ENCODE measurements at regions not wholly inside any gene's neighbourhood (a gene's known extent, or its start where the extent isn't known, plus 50 kb on each side); places are given as distances from the start of the nearest gene placed in this dataset.

DNA sequence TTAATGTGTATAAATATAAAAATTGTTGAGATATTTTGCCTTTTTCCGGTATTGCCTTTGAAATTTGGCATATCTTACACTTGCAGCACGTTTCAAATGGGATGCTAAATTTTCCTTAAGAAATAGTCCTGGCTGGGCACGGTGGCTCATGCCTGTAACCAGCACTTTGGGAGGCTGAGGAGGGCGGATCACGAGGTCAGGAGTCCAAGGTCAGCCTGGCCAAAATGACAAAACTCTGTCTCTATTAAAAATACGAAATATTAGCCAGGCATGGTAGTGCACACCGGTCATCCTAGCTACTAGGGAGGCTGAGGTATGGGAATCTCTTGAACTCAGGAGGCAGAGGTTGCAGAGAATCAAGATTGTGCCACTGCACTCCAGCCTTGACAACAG is 220.2 kb downstream of the PTEN start:
- DNase-seq, result no peak

DNA sequence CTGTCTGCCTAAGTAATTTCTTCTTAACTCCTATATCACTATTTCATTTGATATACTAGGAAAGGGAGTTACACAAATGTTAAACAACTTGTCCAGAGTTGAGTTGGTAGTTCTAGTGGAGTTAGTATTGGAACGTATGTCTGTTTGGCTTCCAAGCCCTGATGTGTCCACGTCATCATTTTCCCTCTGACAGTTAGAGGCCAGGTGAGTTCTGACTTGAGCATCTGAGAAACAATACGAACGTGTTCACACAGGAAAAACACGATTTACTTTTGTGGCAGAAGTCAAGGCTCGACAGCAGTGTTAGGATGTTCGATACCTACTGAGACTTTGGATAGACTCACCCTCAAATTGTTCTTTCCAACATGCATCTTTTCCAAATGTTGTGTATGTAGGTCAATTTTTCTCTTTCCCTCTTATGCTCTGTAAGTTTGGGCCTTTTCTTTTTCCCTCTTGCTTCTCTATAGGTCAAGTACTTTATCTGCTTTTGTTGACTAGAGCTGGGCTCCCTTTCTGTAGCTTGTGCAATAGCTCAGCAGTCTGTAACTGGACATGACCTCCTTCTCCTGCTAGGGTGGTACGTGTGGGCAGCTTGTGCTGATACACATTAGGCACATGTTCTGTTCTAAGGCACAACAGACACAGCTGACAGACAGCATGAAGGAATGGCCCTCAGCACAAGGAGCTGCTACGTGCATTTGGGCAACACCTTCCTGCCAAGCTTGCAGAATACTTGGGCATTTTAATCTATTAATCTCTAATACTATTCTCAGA is 222.9 kb downstream of the PTEN start:
- DNase-seq, result no peak

DNA sequence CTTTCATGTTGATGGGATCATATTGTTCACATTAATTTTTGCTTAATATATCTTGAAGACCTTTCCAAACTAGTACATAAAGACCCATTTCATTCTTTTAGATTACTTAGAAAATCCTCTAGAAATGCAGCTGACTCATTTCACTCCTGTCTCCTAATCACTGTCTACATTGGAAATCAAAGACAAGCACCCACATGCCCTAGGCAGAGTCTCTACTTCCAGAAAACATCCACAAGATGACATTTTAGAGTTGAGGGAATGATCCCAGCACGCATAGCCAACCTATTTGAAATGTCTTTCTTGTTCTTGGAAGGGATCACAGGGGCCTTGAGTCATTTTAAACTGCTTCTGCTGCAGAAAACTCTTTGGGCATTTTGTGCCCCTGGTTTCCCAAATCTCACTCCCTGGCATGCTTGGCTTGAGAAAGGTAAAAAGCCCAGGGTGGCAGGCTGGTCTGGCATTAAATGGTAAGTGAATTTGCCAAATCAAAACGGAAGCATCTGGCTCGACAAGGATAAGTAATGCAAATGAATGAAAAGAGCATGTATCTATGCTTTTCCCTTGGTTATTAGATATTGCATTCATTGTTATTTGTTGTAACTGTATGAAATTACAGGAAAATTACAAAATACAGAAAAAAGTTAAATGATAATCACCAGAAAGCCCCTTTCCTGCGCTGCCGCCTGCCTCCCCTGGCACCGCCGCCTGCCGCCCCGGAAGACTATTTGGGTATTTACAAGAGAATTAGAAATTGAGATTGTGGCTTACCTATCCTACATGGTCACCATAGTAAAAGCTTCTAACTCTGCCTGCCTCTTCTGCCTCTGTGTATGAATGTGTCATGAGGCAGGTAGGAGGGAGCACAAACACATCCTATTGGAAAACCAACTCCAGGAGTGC is 225.3 kb downstream of the PTEN start:
- DNase-seq, result no peak

DNA sequence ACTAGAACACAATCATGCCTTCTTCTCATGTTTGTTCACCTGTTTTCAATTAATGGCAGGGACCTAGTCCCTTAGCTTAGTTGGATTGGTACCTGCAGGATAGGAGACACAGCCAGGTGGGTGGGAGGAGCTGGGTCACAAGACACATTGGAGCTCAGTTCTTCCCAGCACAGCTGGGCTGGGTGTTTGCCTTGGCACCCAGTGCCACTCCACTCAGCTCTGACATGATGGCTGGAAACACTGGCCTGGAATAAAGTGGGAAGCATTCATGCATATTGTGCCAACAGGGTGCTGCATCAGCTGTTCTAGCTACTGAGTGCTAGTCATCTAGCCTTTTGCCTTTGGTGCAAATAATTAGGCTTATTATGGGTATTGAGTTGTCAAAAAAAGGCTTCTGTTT is 226.1 kb downstream of the PTEN start:
- no peak for DNase-seq

DNA sequence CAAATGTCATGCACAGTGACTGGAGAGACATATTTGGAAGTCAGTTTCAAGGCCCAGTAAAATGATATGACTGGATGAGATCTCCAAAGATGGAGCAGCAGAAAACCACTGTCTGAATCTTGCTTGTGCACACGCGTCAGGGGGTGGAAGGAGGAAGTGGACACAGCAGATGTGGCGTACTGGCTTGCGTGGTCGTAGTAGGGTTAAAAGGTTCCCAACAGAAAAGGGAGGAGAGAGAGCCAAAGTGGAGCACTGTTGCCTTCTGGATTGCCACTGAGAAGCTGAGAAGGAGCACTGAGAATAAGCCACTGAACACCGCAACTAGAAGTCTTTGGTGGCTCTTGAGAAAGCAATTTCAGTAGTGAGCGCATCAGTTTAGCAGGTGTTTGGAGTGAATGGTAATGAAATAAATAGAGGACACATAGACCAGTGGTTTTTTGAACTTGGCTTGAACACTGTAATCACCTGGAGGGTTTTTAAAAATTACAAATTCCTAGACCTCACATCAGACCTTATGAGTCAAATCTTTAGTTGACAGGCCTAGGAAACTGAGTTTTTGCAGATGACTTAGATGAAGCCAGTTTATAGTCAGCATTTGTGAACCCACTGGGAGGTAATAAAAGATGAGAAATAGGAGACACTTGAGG is 227.3 kb downstream of the PTEN start:
- DNase-seq, result peak; percentile 85

DNA sequence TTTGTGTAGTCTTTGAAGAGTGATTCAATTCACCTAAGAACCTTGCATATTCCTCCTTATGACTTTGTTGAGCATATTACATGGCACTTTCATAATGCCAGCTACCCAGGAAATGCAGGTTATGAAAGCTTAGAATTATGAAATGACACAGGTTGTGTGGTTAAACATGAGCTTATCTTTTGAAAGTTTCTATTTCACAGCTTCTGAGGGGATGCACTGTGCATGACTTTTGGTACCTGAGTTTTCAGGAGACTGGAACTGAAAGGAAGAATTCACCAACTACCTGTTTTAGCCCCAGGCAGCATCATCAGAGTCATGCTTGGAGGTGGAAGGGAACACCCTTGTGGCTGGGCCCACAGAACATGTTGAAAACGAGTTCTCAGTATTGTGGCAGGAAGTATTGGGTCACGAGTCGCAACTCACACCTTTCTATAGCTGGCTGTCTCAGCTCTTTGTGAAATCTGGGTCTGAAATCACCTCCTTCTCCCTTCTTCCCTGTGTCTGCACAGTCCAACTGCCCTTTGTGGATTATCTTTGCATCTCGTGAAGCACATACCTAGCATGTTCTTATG is 228.2 kb downstream of the PTEN start:
- DNase-seq, result peak; percentile 69

DNA sequence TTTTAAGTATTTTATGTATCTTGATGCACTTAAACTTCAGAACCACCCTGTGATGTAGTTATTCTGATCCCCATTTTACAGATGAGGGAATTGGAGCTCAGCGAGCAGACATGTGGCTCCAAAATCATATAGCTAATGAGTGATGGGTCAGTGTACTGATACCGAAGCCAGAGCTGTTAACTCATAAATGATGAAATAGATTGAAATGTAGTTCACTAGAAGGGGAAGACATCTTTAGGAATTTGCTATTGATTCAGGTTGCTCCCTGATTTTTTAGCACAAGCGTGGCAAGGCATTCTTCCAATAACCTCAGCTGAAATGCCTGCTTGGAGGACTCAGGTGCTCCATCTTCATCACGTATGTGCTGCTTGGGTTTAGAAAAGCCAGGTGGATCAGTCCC is 228.8 kb downstream of the PTEN start:
- DNase-seq, result no peak

DNA sequence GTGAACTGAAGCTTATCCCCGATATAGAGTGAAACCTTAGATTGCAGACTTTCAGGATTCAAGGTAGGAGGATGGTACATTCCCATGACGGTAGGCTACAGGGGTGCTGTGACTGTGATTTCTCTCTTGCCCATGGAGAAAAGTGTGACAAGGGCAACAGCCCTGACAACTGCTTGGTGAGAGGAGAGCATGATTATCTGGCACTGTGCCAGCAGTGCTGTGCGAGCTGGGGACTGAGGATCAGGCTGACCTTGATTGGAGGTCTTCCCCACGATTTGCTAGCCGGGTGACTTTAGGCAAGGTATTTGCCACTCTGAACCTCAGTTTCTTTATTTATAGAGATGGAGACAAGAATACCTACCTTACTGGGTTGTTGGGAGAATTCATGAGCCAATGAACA is 229.5 kb downstream of the PTEN start:
- DNase-seq, result no peak

DNA sequence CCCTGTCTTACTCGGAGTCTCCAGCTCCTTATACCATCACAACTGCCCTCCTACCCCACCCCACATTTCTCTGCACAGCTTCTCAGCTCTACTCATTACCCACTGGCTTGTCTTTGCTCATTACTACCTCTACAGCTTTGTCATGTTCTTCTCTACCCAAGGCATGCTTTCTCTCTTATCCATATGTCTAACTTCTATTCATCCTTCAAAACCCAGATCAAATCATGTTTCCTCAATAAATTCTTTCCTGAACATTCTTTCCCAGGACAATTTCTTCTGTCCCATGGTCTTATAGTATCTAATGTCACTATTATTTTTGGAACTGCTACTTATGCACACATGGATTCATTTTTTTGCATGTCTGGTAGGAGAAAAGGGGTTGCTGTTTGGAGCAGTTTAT is 231.4 kb downstream of the PTEN start:
- DNase-seq, result no peak

DNA sequence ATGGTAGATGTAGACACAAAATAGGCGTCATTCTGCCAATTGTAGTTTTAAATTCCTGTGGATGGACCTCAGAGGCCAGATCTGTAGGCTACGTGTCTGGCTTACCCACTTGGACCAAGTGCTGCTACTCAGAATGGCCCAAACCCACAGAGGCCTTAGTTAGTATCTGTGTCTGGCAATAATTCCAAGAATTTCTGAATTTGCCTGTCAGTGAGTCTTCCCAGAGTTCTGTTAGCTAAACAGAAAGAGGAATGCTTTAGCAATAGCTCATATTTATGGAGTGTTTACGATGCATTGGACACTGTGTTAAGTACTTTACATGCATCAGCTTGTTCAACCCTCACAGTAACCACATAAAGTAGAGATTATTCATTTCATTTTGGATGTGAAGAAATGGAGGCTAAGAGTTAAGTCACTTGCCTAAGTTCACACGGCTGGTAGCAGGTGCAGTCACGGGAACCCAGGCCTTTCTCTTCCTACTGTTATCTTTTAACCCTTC is 231.8 kb downstream of the PTEN start:
- DNase-seq, result no peak

DNA sequence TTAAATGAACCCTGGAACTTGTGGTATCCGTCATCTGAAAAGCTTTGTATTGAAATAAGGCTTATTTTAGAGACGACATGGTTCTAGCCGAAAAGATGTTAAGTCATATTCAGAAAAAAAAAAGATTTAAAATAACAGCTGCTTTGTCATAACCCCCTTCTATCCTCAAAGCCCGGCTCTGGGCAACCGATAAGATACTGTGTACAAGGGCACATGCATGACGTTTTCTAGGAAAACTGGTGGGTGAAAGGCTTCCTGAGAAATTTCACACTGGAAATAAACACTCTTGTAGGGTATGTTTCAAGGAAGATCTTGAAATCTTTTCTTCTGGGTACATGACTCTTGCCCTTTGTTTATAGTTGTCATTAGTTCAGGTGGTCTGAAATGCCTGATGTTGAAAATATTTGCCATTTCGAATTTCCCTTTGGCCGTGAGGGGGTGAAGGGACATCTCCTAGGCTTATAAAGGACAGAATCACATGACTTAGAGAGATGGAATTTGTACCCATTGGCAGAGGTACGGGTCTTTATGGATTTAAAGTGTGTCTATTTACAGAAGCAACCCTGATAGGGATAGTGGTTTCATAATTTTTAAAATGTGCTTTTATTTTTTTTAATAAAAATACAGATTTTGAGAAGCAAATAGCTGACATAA is 232.5 kb downstream of the PTEN start:
- DNase-seq, result no peak

DNA sequence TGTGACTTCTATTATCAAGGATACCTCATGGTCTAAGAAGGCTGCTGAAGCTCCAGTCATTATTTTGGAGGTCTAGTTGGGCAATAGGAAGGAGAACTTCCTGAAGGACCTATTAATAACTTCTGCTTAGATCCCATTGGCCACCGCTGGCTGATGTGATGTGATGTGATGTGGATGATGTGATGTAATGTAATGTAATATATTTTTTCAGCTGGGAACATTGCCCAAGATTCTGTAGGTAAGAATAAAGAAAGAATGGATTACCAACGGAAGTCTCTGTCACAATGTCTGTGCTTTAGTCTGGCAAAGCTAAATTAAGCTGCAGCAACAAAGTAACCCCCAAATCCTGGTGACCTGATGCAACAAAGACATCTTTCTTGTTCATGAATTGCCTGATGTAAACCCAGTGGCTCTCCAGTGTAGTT is 233.7 kb downstream of the PTEN start:
- DNase-seq, result peak; percentile 82

DNA sequence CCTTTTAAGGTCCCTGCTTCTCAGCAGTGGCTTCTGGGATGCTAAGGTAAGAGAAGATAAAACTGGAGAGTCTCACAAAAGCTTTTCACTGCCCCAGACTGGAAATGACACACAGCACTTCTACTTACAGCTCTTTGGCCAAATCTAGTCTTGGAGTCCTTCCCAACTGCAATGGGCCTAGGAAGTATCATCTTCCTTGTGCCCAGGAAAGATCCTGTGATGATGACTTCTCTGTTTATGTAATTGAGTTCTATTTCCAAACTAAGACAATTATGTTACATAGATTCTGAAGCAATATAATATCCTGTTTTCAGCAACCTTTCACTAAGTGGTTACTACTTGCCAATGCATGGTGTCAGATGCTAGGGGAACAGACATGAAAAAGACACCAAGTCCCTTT is 234.1 kb downstream of the PTEN start:
- peak; percentile 28 for DNase-seq

DNA sequence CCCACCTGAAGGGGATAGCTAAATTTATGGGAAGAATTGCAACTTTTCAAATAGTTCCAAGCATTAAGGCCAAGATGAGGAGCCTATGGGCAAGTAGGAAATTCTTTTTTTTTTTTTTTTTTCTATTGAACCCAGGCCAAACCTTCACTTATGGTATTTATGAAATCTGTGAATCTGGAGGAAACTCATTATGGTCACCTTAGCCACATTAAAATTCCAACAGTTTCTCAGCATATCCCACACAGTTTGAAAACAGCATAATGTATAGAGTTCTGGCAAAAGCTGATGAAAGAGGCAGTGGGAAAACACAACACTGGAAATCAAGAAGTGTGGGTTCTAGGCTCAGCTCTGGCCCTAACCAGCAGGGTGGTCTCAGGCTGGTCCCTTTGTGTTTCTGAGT is 236.9 kb downstream of the PTEN start:
- DNase-seq, result no peak

DNA sequence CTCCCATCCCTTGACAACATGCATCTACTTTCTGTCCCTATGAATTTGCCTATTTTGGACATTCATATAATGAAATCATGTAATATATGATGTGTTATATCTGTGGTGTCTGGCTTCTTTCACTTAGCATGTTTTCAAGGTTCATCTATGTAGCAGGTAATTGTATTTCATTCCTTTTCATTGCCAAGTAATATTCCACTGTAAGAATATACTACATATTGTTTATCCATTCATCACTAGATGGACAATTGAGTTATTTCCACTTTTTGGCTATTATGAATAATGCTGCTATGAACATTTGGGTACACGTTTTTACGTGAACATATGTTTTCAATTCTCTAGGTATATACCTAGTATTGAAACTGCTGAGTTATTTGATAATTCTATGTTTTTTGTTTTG is 238.2 kb downstream of the PTEN start:
- no peak for DNase-seq

DNA sequence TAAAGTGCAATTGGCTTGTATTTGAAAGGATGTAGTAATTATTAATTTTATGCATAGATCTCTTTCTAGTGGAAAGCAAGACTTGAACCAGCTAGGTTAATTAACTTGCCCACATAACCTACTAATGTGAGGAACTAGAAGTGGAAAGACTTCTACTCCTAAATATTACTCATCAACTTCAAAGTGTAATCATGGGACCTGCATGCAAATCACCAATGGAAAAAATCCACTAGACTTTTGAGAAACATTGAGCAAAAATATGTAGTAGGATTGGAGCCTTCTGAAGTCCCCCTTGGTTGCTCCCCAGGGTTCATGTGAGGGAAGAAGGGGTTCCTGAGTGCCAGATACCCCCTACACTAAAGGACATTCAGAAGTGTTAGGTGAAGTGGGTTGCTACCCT is 240.2 kb downstream of the PTEN start:
- DNase-seq, result no peak

DNA sequence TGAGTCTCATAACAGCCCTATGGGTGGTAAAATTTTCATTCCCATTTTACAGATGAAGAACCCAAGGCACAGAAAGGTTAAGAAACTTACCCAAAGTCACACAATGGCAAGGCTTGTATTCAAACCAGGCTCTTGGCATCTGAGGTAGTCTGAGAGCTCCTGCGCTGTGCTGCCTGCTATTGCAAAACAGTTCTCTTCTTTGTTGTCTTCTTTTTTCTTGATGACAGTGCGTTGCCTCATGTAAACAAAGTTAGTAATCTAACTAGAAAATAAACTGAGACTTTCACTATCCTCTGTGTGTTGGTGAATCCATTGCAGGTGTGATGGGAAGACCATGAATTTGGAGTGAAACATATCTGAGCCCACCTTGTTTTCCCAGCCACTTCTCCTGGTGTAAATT is 240.8 kb downstream of the PTEN start:
- no peak for DNase-seq

DNA sequence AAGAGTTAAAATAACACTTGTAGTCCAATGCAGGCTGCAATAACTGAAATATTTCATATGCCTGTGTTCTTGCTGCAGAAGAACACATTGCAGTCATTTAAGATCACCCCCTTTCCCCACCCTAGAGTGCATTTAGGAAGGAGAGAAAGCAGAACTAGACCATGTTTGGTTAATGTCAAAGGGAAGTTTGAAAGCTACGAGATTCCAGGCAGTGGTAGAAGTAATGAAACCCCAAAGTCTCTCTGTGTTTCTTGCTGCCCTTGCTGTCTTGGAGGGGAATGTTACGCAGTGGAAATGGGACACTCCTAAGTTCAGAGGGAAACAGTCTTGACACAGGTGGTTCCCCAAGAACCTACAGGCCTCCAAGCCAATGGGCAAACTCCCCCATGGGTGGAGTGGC is 242.9 kb downstream of the PTEN start:
- DNase-seq, result peak; percentile 89

DNA sequence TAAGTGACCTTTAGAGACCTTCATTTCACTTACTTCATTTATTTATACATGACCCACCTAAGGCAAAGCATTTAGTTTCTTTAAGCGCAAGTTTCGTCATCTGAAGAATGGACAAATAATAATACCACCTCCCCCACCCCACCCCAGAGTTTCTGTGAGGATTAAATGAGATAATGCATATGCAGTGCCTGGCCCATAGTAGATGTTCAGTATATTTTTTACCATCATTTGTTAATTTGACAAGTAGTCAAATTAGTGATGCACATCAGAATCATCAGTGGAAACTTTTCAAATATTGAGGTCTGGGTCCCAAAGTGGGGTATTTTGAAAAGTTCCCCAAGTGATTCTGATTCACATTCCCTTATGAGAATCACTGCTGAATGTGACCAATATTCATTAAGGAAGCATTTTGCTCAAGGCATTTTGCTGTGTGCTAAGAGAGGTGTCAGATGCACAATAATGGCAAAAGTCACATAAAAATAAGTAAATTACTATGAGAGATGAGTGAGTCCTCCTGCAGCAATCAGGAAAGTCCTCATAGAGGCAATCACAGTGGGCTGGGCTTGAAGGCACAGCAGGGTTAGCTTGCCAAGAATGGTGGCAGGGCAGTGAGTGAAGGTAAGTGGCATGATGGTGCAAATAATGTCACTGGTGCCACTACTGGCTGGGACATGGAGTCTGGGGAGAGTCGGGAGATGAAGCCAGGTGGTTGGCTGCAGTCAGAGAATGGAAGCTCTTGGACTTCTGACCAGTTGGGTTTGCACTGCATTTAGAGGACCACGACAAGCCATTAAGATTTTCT is 244.1 kb downstream of the PTEN start:
- DNase-seq, result no peak

DNA sequence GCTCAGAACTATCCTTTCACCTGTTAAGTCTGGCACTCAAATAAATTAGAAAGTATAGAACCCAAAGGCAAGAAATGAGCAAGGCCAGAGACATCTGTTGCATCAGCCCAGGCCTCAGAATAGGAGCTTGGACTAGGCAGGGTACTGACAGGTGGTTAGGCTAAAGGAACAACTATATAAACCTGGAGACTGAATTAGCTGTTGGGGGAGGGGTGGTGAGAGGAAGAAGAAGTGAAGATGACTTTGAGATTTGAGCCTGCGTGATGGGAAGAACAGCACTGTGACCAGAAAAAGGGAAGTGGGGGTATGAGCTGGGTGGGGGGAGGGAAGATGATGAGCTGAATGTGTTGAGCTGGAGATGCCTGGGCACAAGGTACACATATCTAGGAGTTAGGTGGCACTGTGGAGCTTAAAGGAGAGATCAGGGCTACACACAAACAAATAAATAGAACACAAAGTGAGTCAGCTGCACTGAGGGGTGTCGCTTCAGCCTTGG is 244.7 kb downstream of the PTEN start:
- DNase-seq, result peak; percentile 94

DNA sequence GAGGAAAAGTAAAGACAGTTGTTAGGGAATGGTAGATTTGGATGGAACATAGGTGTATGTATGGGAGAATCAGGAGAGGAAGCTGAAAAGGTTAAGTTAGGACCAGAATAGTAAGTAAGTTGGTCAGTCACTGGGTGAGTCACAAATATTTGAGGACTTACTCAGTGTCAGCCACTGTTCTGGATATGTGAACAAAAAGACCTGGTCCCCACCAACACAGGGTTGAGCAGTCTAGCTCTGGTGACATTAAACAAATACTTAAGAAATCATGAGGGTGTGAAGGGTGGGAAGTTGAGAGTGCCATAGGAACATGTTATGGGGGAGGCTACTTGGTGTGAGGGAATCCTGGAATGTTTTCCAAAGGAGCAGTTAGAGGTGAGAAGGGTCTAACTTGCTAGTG is 246.9 kb downstream of the PTEN start:
- no peak for DNase-seq

DNA sequence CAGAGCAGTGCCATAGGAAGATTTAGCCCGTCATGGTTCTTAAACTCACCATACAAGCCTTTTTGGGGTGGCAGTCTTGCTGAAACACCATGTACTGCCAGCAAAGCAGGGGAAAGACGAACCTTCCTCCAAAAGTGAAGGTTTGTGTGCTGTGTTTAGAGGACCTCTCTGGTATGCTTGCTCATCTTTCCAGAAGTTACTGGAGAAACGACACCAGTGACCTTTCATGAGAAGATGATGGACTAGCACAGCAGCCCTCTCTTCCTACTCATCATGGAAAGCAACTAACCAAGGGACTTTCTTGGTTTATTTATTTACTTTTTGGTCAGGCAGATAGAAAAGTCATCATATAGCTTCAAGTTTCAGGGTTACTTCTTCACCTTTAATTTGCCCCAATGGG is 247.4 kb downstream of the PTEN start:
- DNase-seq, result no peak
